ENCODE measurements at regions not wholly inside any gene's neighbourhood (a gene's known extent, or its start where the extent isn't known, plus 50 kb on each side); places are given as distances from the start of the nearest gene placed in this dataset.

DNA sequence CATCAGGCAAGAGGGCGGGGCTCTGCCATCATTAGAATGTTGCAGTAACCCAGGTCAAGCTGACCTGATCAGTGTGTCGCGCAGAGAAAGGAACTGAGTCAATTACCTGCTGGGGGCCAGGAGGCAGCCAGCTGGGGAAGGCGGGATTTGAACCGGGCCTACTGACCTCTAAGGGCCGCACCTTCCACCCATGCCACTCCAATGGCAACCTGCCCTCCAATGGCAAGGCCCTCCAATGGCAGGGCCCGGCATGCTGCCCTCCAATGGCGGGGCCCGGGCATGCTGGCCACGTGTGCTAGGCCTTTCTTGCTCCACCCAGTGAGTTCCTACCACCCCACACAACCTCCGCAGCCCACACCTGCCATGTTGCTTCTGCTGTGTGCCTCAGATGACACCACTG lies 407.6 kb downstream of the CTTN start:
- no peaks in the 10 kb centered on the region for H3K9me3 ChIP-seq (ENCODE audit: control insufficient read depth in 4 of 4, low read length in 3 of 4)
- no peak overlapping the region for H3K27ac ChIP-seq (ENCODE audit: low read depth in 1 of 2, low read length in 2 of 2)
- DNase-seq (ENCODE audit: low spot score), result no peak
- no peak overlapping the region for H3K9ac ChIP-seq (ENCODE audit: low read depth in 1 of 2, low read length in 2 of 2)
- no peaks in the 10 kb centered on the region for H3K4me1 ChIP-seq (ENCODE audit: control insufficient read depth in 4 of 4, insufficient read depth in 4 of 4, low read length in 3 of 4)
- WGBS, result 94% methylated on average over 11 of the region's 11 CpGs
- no peaks in the 10 kb centered on the region for H3K27me3 ChIP-seq (ENCODE audit: control insufficient read depth in 4 of 4, insufficient read depth in 4 of 4, low read length in 3 of 4)
- TF ChIP-seq HNF4G (IDR thresholded peaks at IDR 0.05), result no peak
- TF ChIP-seq RXRA (IDR thresholded peaks at IDR 0.05), result no peak
- TF ChIP-seq, protein P1, sequence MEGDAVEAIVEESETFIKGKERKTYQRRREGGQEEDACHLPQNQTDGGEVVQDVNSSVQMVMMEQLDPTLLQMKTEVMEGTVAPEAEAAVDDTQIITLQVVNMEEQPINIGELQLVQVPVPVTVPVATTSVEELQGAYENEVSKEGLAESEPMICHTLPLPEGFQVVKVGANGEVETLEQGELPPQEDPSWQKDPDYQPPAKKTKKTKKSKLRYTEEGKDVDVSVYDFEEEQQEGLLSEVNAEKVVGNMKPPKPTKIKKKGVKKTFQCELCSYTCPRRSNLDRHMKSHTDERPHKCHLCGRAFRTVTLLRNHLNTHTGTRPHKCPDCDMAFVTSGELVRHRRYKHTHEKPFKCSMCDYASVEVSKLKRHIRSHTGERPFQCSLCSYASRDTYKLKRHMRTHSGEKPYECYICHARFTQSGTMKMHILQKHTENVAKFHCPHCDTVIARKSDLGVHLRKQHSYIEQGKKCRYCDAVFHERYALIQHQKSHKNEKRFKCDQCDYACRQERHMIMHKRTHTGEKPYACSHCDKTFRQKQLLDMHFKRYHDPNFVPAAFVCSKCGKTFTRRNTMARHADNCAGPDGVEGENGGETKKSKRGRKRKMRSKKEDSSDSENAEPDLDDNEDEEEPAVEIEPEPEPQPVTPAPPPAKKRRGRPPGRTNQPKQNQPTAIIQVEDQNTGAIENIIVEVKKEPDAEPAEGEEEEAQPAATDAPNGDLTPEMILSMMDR (IDR thresholded peaks at IDR 0.05; ENCODE audit: low read depth, low read length, missing input control), result no peak
- no peak for TF ChIP-seq JUND (IDR thresholded peaks at IDR 0.05)
- TF ChIP-seq YY1 (IDR thresholded peaks at IDR 0.05), result no peak
- no peak for TF ChIP-seq EGR1 (IDR thresholded peaks at IDR 0.05; ENCODE audit: low read depth in 2 of 2)
- no peak for TF ChIP-seq GABPA (IDR thresholded peaks at IDR 0.05 in 1 of 2, conservative IDR thresholded peaks at IDR 0.05 in 1 of 2)
- TF ChIP-seq, protein P2, sequence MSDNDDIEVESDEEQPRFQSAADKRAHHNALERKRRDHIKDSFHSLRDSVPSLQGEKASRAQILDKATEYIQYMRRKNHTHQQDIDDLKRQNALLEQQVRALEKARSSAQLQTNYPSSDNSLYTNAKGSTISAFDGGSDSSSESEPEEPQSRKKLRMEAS (IDR thresholded peaks at IDR 0.05), result no peak
- peaks cover 2 to 27% (median 6%) of the 10 kb centered on the region in 4 donors for H3K36me3 ChIP-seq (ENCODE audit: control insufficient read depth in 4 of 4, insufficient read depth in 3 of 4, low read depth in 1 of 4, low read length in 3 of 4)
- H3K4me3 ChIP-seq (ENCODE audit: low read depth in 1 of 3, low read length in 3 of 3), result no peak overlapping the region

DNA sequence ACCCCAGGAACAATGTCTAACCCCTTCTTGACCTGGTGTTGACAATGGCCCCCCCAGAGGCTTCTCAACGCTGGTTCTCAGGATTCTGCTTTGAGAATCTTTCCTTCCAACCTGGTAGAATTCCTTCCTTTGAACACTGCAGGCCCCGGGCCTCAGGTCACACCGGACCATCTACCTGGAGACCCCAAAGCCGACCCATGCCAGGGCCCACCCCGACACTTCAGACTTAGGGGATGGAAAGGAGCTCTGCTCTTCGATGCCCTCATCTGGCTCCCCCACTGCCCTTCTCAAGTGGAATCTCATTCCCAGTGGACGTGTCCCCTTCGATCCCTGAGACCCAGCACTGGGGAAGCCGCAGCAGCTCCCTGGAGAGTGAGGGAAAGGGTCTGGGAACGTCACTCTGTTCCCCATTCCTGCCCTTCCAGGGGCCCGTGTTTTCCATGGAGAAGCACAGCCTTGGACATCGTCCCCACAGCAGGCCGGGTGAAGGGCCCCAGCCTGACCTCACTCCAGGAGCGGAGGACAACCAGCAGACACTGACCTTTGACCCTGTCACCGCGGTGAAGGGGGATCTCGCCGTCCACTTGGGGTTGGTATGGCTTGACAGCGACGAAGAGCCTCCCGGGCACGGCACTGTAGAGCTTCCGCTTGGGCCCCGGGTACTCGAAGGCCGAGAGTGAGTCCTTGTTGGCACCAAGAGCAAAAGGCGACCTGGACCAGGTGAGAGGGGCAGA lies 408.3 kb downstream of the CTTN start:
- 91% methylated on average over 27 of the region's 27 CpGs for WGBS
- Histone ChIP-seq H3K4me3 (ENCODE audit: low read depth in 1 of 3, low read length in 3 of 3) (no peak overlapping the region), H3K36me3 (ENCODE audit: control insufficient read depth in 4 of 4, insufficient read depth in 3 of 4, low read depth in 1 of 4, low read length in 3 of 4) (peaks cover 2 to 22% (median 6%) of the 10 kb centered on the region in 4 donors), H3K9me3 (ENCODE audit: control insufficient read depth in 4 of 4, low read length in 3 of 4) (no peaks in the 10 kb centered on the region), H3K9ac (ENCODE audit: low read depth in 1 of 2, low read length in 2 of 2) (no peak overlapping the region), H3K4me1 (ENCODE audit: control insufficient read depth in 4 of 4, insufficient read depth in 4 of 4, low read length in 3 of 4) (no peaks in the 10 kb centered on the region), H3K27me3 (ENCODE audit: control insufficient read depth in 4 of 4, insufficient read depth in 4 of 4, low read length in 3 of 4) (no peaks in the 10 kb centered on the region), H3K27ac (ENCODE audit: low read depth in 1 of 2, low read length in 2 of 2) (no peak overlapping the region)
- TF ChIP-seq, protein P1 (IDR thresholded peaks at IDR 0.05; ENCODE audit: low read depth, low read length, missing input control), result no peak
- no peak for TF ChIP-seq YY1 (IDR thresholded peaks at IDR 0.05)
- TF ChIP-seq GABPA (IDR thresholded peaks at IDR 0.05 in 1 of 2, conservative IDR thresholded peaks at IDR 0.05 in 1 of 2), result no peak
- TF ChIP-seq EGR1 (IDR thresholded peaks at IDR 0.05; ENCODE audit: low read depth in 2 of 2), result no peak
- TF ChIP-seq, protein P3, sequence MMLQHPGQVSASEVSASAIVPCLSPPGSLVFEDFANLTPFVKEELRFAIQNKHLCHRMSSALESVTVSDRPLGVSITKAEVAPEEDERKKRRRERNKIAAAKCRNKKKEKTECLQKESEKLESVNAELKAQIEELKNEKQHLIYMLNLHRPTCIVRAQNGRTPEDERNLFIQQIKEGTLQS (IDR thresholded peaks at IDR 0.05), result no peak
- TF ChIP-seq SP1 (IDR thresholded peaks at IDR 0.05), result no peak
- no peak for TF ChIP-seq RXRA (IDR thresholded peaks at IDR 0.05)
- no peak for TF ChIP-seq TAF1 (conservative IDR thresholded peaks at IDR 0.05)
- no peak for TF ChIP-seq NR2F2 (IDR thresholded peaks at IDR 0.05)
- TF ChIP-seq FOXA2 (IDR thresholded peaks at IDR 0.05), result no peak
- no peak for TF ChIP-seq RAD21 (IDR thresholded peaks at IDR 0.05)
- no peak for TF ChIP-seq HNF4G (IDR thresholded peaks at IDR 0.05)
- no peak for DNase-seq (ENCODE audit: low spot score)

All from liver (tissue), 8 donors.